Naive thymus-derived CD4-positive, alpha-beta T cell (primary cell): ENCODE measurements at regions not wholly inside any gene's neighbourhood (a gene's known extent, or its start where the extent isn't known, plus 50 kb on each side); places are given as distances from the start of the nearest gene placed in this dataset.

Experiments used
- ATAC-seq: fragments of 150-1000 bp; cut with Tn5 transposase; 2 replicates; pipeline ENCODE4 v1.10.0; 2021; ENCODE audit warnings: mild to moderate bottlenecking, moderate library complexity
- CTCF ChIA-PET: fragments of 350-600 bp; sonication (Branson Sonifier 250); formaldehyde crosslinking; loops from one replicate; lab custom pipeline; 2021; ENCODE audit warnings: antibody characterized with exemption; lab: Charles Lee
- POLR2A ChIA-PET: fragments of 350-600 bp; sonication (Branson Sonifier 250); formaldehyde crosslinking; loops from one replicate; lab custom pipeline; 2021; ENCODE audit warnings: antibody characterized with exemption, inconsistent platforms; lab: Charles Lee
- DNase-seq, 9 donors: peaks; one replicate each; pipeline versions ENCODE4 v3.0.0 to v3.0.0-alpha.2; 2020 to 2022; ENCODE audit warnings: mixed read lengths in 1 of 9
- H3K27ac ChIP-seq: one replicate; pipeline ENCODE4 v1.7.0; 2013; ENCODE audit warnings: mild to moderate bottlenecking, low read depth, low read length, moderate library complexity
- H3K27me3 ChIP-seq, 2 donors: one replicate each; pipeline ENCODE4 v1.7.0; 2013; ENCODE audit warnings: low read length in 2 of 2, mild to moderate bottlenecking in 2 of 2, moderate library complexity in 2 of 2; ENCODE audit not compliant: control insufficient read depth in 2 of 2, insufficient read depth in 2 of 2
- H3K36me3 ChIP-seq, 3 experiments: 1 replicate in 2 of 3; 2 replicates in 1 of 3; pipeline ENCODE4 v1.7.0; 2013; ENCODE audit warnings: low read length in 3 of 3, mild to moderate bottlenecking in 3 of 3, moderate library complexity in 1 of 3; ENCODE audit not compliant: insufficient read depth in 3 of 3, control insufficient read depth in 2 of 3
- H3K4me1 ChIP-seq, 2 donors: one replicate each; pipeline ENCODE4 v1.7.0; 2013; ENCODE audit warnings: low read length in 2 of 2, mild to moderate bottlenecking in 2 of 2, moderate library complexity in 1 of 2; ENCODE audit not compliant: control insufficient read depth in 2 of 2, insufficient read depth in 2 of 2
- H3K4me3 ChIP-seq: 2 replicates; pipeline ENCODE4 v1.7.0; 2013; ENCODE audit warnings: mild to moderate bottlenecking, low read length
- H3K9me3 ChIP-seq, 3 experiments: 1 replicate in 2 of 3; 2 replicates in 1 of 3; pipeline ENCODE4 v1.7.0; 2013; ENCODE audit warnings: low read length in 3 of 3; ENCODE audit not compliant: control insufficient read depth in 2 of 3
- H3K27ac Mint-ChIP-seq, 9 donors: one replicate each; pipeline ENCODE4 v1.8.0; 2020 to 2022; ENCODE audit warnings: mixed read lengths in 9 of 9, mild to moderate bottlenecking in 8 of 9, moderate library complexity in 5 of 9, inconsistent platforms in 2 of 9
- H3K27me3 Mint-ChIP-seq, 5 donors: one replicate each; pipeline ENCODE4 v1.8.0; 2021 to 2022; ENCODE audit warnings: mixed read lengths in 5 of 5, mild to moderate bottlenecking in 1 of 5
- H3K36me3 Mint-ChIP-seq, 5 donors: one replicate each; pipeline ENCODE4 v1.8.0; 2020 to 2022; ENCODE audit warnings: mixed read lengths in 5 of 5, mild to moderate bottlenecking in 3 of 5, inconsistent platforms in 1 of 5
- H3K4me1 Mint-ChIP-seq, 7 donors: one replicate each; pipeline ENCODE4 v1.8.0; 2020 to 2022; ENCODE audit warnings: mixed read lengths in 7 of 7, mild to moderate bottlenecking in 3 of 7, inconsistent platforms in 1 of 7
- H3K4me3 Mint-ChIP-seq, 10 donors: one replicate each; pipeline ENCODE4 v1.8.0; 2020 to 2022; ENCODE audit warnings: mild to moderate bottlenecking in 10 of 10, mixed read lengths in 10 of 10, moderate library complexity in 6 of 10, inconsistent platforms in 2 of 10
- H3K9me3 Mint-ChIP-seq, 11 donors: one replicate each; pipeline ENCODE4 v1.8.0; 2020 to 2022; ENCODE audit warnings: mixed read lengths in 11 of 11, mild to moderate bottlenecking in 4 of 11, inconsistent platforms in 1 of 11, moderate library complexity in 1 of 11
- intact Hi-C, 2 donors: fragments of 100-400 bp; cut with micrococcal nuclease; formaldehyde crosslinking; loops; one replicate each; pipeline ENCODE4 v1.15.1; 2023

DNA sequence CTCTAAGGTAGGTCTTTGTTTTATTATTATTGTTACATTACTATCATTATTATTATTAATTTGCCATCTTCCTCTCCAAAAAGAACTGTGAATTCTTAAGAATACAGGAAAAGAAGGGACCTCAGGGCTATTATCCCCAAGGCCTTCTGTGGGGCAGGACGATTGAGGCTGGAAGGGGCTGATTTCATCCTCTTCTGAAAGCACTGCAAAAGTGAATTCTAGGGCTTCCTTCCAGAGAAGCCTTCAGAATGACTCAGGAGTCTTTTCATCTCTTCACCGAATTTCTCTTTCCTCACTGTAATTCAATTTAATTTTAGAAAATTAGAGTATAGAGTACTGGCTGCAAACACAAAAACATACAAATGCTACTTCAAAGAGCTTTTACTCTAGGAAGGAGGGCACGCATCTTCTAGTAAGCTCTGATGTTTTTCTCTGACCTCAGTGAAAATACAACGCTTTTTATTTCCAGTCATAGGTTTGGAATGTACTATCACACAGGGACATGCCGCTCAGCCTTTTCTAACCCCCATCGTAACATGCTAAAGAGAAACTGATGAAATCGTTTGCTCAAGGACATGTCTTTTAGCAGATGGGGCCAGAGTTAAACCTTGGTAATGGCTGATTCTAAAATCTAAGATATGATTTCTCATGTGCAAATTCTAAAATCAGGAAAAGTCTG, 280.2 kb upstream of the PITRM1 start:
- Histone ChIP-seq H3K36me3 (no peaks in the 10 kb centered on the region), H3K27ac (peak overlapping the region; percentile 51), H3K4me1 (peaks cover 0 to 38% of the 10 kb centered on the region in 2 donors), H3K27me3 (peaks cover 0 to 6% of the 10 kb centered on the region in 2 donors), H3K9me3 (no peaks in the 10 kb centered on the region), H3K4me3 (no peak overlapping the region)
- peak overlapping the region in 2 of 10 donors; percentile 40 to 57 for H3K4me3 Mint-ChIP-seq
- ChIA-PET CTCF (interaction anchor here (0.6 to 1.5 kb wide), 8 partner anchors 55 to 1205 kb away, joined by 3 to 4 read pairs (median 3); no protein-coding TSS in a partner anchor), POLR2A (interaction anchor here (1.0 to 6.3 kb wide), 4 partner anchors 13 to 331 kb away, joined by 3 to 59 read pairs (median 4); partner anchors contain the start of gene KLF6)
- H3K9me3 Mint-ChIP-seq = peaks cover 0 to 6% (median 0%) of the 10 kb centered on the region in 11 donors
- DNase-seq = no peak
- H3K36me3 Mint-ChIP-seq = peaks cover 0 to 3% (median 0%) of the 10 kb centered on the region in 5 donors
- H3K27ac Mint-ChIP-seq = peak overlapping the region in 7 of 9 donors; percentile 16 to 87 (median 76)
- H3K4me1 Mint-ChIP-seq = peaks cover 7 to 51% (median 36%) of the 10 kb centered on the region in 7 donors
- ATAC-seq = no peak
- H3K27me3 Mint-ChIP-seq = peaks cover 0 to 28% (median 0%) of the 10 kb centered on the region in 5 donors
- intact Hi-C loops = loop anchor here (1.0 to 10.0 kb wide), 8 partner anchors 214 to 1203 kb away; no protein-coding TSS in a partner anchor

GRCh38 chr10:3452173-3452626, 279.6 kb upstream of the PITRM1 start:
- H3K36me3 Mint-ChIP-seq = peaks cover 0 to 3% (median 0%) of the 10 kb centered on the region in 5 donors
- Histone ChIP-seq H3K4me1 (peaks cover 0 to 38% of the 10 kb centered on the region in 2 donors), H3K27ac (peak overlapping the region; percentile 51), H3K9me3 (no peaks in the 10 kb centered on the region), H3K36me3 (no peaks in the 10 kb centered on the region), H3K4me3 (no peak overlapping the region), H3K27me3 (peaks cover 0 to 6% of the 10 kb centered on the region in 2 donors)
- peak overlapping the region in 1 of 10 donors; percentile 57 for H3K4me3 Mint-ChIP-seq
- intact Hi-C loops = loop anchor here (1.0 to 10.0 kb wide), 7 partner anchors 217 to 1204 kb away; no protein-coding TSS in a partner anchor
- H3K9me3 Mint-ChIP-seq = peaks cover 0 to 5% (median 0%) of the 10 kb centered on the region in 11 donors
- peaks cover 0 to 32% (median 0%) of the 10 kb centered on the region in 5 donors for H3K27me3 Mint-ChIP-seq
- CTCF ChIA-PET = interaction anchor here (0.6 to 1.5 kb wide), 8 partner anchors 56 to 1206 kb away, joined by 3 to 4 read pairs (median 3); no protein-coding TSS in a partner anchor
- POLR2A ChIA-PET = interaction anchor here (1.0 to 6.3 kb wide), 5 partner anchors 9 to 331 kb away, joined by 3 to 59 read pairs (median 3); partner anchors contain the start of gene KLF6
- DNase-seq (peak in 6 of 9 donors; percentile 18 to 56 (median 24)), ATAC-seq (no peak)
- peak overlapping the region in 8 of 9 donors; percentile 16 to 88 (median 78) for H3K27ac Mint-ChIP-seq
- peaks cover 7 to 48% (median 36%) of the 10 kb centered on the region in 7 donors for H3K4me1 Mint-ChIP-seq

GRCh38 chr10:3451516-3452172, 279.1 kb upstream of the PITRM1 start:
- POLR2A ChIA-PET = interaction anchor here (1.1 to 6.3 kb wide), 4 partner anchors 10 to 332 kb away, joined by 3 to 59 read pairs (median 3); partner anchors contain the start of gene KLF6
- Mint-ChIP-seq H3K36me3 (peaks cover 0 to 3% (median 0%) of the 10 kb centered on the region in 5 donors), H3K27ac (peak overlapping the region in 8 of 9 donors; percentile 16 to 88 (median 74))

GRCh38 chr10:3446221-3446620, 273.6 kb upstream of the PITRM1 start:
- intact Hi-C loops = no loop called here
- Mint-ChIP-seq H3K36me3 (peaks cover 0 to 3% (median 0%) of the 10 kb centered on the region in 5 donors), H3K27ac (no peak overlapping the region), H3K9me3 (peaks cover 0 to 4% (median 0%) of the 10 kb centered on the region in 11 donors), H3K4me1 (peaks cover 0 to 2% (median 0%) of the 10 kb centered on the region in 7 donors), H3K4me3 (no peak overlapping the region), H3K27me3 (peaks cover 0 to 55% (median 11%) of the 10 kb centered on the region in 5 donors)
- ChIA-PET POLR2A (no interaction called here), CTCF (no interaction called here)
- no peaks in the 10 kb centered on the region for H3K36me3 ChIP-seq
- H3K4me3 ChIP-seq = no peak overlapping the region
- no peaks in the 10 kb centered on the region for H3K9me3 ChIP-seq
- DNase-seq (no peak), ATAC-seq (no peak)
- H3K4me1 ChIP-seq = no peaks in the 10 kb centered on the region
- no peak overlapping the region for H3K27ac ChIP-seq
- peaks cover 0 to 6% of the 10 kb centered on the region in 2 donors for H3K27me3 ChIP-seq

More at GRCh38 chr10:3451516-3452172, 279.1 kb upstream of the PITRM1 start:
- DNase-seq = no peak
- intact Hi-C loops = loop anchor here (1.0 to 10.0 kb wide), 7 partner anchors 217 to 1205 kb away; no protein-coding TSS in a partner anchor
- Mint-ChIP-seq H3K4me3 (no peak overlapping the region), H3K9me3 (peaks cover 0 to 2% (median 0%) of the 10 kb centered on the region in 11 donors), H3K27me3 (peaks cover 0 to 32% (median 0%) of the 10 kb centered on the region in 5 donors), H3K4me1 (peaks cover 7 to 44% (median 33%) of the 10 kb centered on the region in 7 donors)
- no peak for ATAC-seq
- Histone ChIP-seq H3K4me3 (no peak overlapping the region), H3K4me1 (peaks cover 0 to 37% of the 10 kb centered on the region in 2 donors), H3K27ac (no peak overlapping the region), H3K36me3 (no peaks in the 10 kb centered on the region), H3K27me3 (peaks cover 0 to 6% of the 10 kb centered on the region in 2 donors), H3K9me3 (no peaks in the 10 kb centered on the region)
- CTCF ChIA-PET = interaction anchor here (0.6 to 1.5 kb wide), 4 partner anchors 56 to 1206 kb away, joined by 3 read pairs; no protein-coding TSS in a partner anchor

- ChIA-PET CTCF (no interaction called here), POLR2A (no interaction called here)
- H3K27me3 ChIP-seq = peaks cover 0 to 6% of the 10 kb centered on the region in 2 donors
- no peak overlapping the region for H3K4me3 ChIP-seq
- H3K4me3 Mint-ChIP-seq = no peak overlapping the region
- no peak for DNase-seq
- no peak for ATAC-seq
- H3K27me3 Mint-ChIP-seq = peaks cover 0 to 51% (median 11%) of the 10 kb centered on the region in 5 donors
- H3K27ac Mint-ChIP-seq = no peak overlapping the region
- no peaks in the 10 kb centered on the region for H3K36me3 ChIP-seq
- peaks cover 0 to 3% (median 0%) of the 10 kb centered on the region in 5 donors for H3K36me3 Mint-ChIP-seq
- H3K4me1 Mint-ChIP-seq = peaks cover 0 to 2% (median 0%) of the 10 kb centered on the region in 7 donors
- no peaks in the 10 kb centered on the region for H3K9me3 ChIP-seq
- intact Hi-C loops = no loop called here
- H3K27ac ChIP-seq = no peak overlapping the region
- no peaks in the 10 kb centered on the region for H3K4me1 ChIP-seq
- peaks cover 0 to 4% (median 0%) of the 10 kb centered on the region in 11 donors for H3K9me3 Mint-ChIP-seq
Measured at GRCh38 chr10:3445648-3446047, 273.1 kb upstream of the PITRM1 start.

- ChIA-PET CTCF (no interaction called here), POLR2A (interaction anchor here (0.6 kb wide), 1 partner anchor 10 kb away, joined by 3 read pairs; no protein-coding TSS in a partner anchor)
- H3K36me3 ChIP-seq = no peaks in the 10 kb centered on the region
- no peaks in the 10 kb centered on the region for H3K4me1 ChIP-seq
- H3K4me3 Mint-ChIP-seq = no peak overlapping the region
- H3K9me3 Mint-ChIP-seq = peaks cover 0 to 10% (median 3%) of the 10 kb centered on the region in 11 donors
- peaks cover 0 to 2% (median 0%) of the 10 kb centered on the region in 7 donors for H3K4me1 Mint-ChIP-seq
- no peak for DNase-seq
- ATAC-seq = no peak
- peaks cover 0 to 2% (median 0%) of the 10 kb centered on the region in 5 donors for H3K36me3 Mint-ChIP-seq
- H3K4me3 ChIP-seq = no peak overlapping the region
- H3K27me3 ChIP-seq = no peaks in the 10 kb centered on the region
- intact Hi-C loops = no loop called here
- H3K9me3 ChIP-seq = no peaks in the 10 kb centered on the region
- peaks cover 0 to 38% (median 11%) of the 10 kb centered on the region in 5 donors for H3K27me3 Mint-ChIP-seq
- H3K27ac ChIP-seq = no peak overlapping the region
- H3K27ac Mint-ChIP-seq = no peak overlapping the region
Measured at GRCh38 chr10:3442451-3442990, 269.9 kb upstream of the PITRM1 start.
